H9 (cell line): ENCODE measurements at regions not wholly inside any gene's neighbourhood (a gene's known extent, or its start where the extent isn't known, plus 50 kb on each side); places are given as distances from the start of the nearest gene placed in this dataset.

ENCODE experiments used
- DNase-seq: peaks from one replicate; pipeline ENCODE4 v3.0.0-alpha.2; 2017
- H2AFZ ChIP-seq: one replicate; pipeline ENCODE4 v1.6.1; 2013; ENCODE audit warnings: mild to moderate bottlenecking, low read length, control low read depth, moderate library complexity
- H2AK5ac ChIP-seq: 2 replicates; pipeline ENCODE4 v1.6.1; 2013; ENCODE audit warnings: low read length, control low read depth, mixed read lengths; ENCODE audit not compliant: insufficient read length
- H2BK120ac ChIP-seq: one replicate; pipeline ENCODE4 v1.6.1; 2013; ENCODE audit warnings: low read depth, mild to moderate bottlenecking, low read length, control low read depth, inconsistent platforms; ENCODE audit not compliant: poor library complexity, severe bottlenecking
- H2BK12ac ChIP-seq: 2 replicates; pipeline ENCODE4 v1.6.1; 2013; ENCODE audit warnings: low read length, control low read depth, mixed read lengths, low read depth; ENCODE audit not compliant: insufficient read length
- H2BK15ac ChIP-seq: 2 replicates; pipeline ENCODE4 v1.6.1; 2013; ENCODE audit warnings: low read depth, low read length, control low read depth
- H2BK20ac ChIP-seq: one replicate; pipeline ENCODE4 v1.6.1; 2013; ENCODE audit warnings: low read depth, mild to moderate bottlenecking, low read length, control low read depth, inconsistent platforms; ENCODE audit not compliant: poor library complexity, severe bottlenecking
- H2BK5ac ChIP-seq: 2 replicates; pipeline ENCODE4 v1.6.1; 2013; ENCODE audit warnings: low read length, control low read depth, mixed read lengths; ENCODE audit not compliant: insufficient read length
- H3K14ac ChIP-seq: 2 replicates; pipeline ENCODE4 v1.6.1; 2013; ENCODE audit warnings: low read length, control low read depth; ENCODE audit not compliant: insufficient read depth
- H3K18ac ChIP-seq: 2 replicates; pipeline ENCODE4 v1.6.1; 2013; ENCODE audit warnings: low read depth, mild to moderate bottlenecking, mixed read lengths, low read length, control low read depth; ENCODE audit not compliant: insufficient read length
- H3K23ac ChIP-seq: 2 replicates; pipeline ENCODE4 v1.6.1; 2013; ENCODE audit warnings: low read length, control low read depth, mixed read lengths, low read depth; ENCODE audit not compliant: insufficient read length
- H3K23me2 ChIP-seq: 2 replicates; pipeline ENCODE4 v1.6.1; 2013; ENCODE audit warnings: low read depth, mild to moderate bottlenecking, mixed read lengths, low read length, control low read depth; ENCODE audit not compliant: insufficient read length, poor library complexity, severe bottlenecking
- H3K27ac ChIP-seq: 2 replicates; pipeline ENCODE4 v1.5.1; 2013; ENCODE audit warnings: low read length, control low read depth, mixed read lengths, low read depth; ENCODE audit not compliant: insufficient read length
- H3K27me3 ChIP-seq: 2 replicates; pipeline ENCODE4 v1.6.1; 2013; ENCODE audit warnings: low read length, control low read depth, inconsistent platforms; ENCODE audit not compliant: insufficient read depth
- H3K4ac ChIP-seq: 2 replicates; pipeline ENCODE4 v1.6.1; 2013; ENCODE audit warnings: low read depth, mild to moderate bottlenecking, control low read depth, inconsistent platforms, low read length, moderate library complexity
- H3K4me1 ChIP-seq: 2 replicates; pipeline ENCODE4 v1.6.1; 2013; ENCODE audit warnings: low read length, control low read depth, inconsistent platforms; ENCODE audit not compliant: insufficient read depth
- H3K4me2 ChIP-seq: 2 replicates; pipeline ENCODE4 v1.6.1; 2013; ENCODE audit warnings: low read length, control low read depth, mixed read lengths; ENCODE audit not compliant: insufficient read length, insufficient read depth
- H3K56ac ChIP-seq: 2 replicates; pipeline ENCODE4 v1.6.1; 2013; ENCODE audit warnings: low read depth, mild to moderate bottlenecking, mixed read lengths, low read length, control low read depth; ENCODE audit not compliant: insufficient read length
- H3K79me1 ChIP-seq: 2 replicates; pipeline ENCODE4 v1.6.1; 2013; ENCODE audit warnings: low read depth, mild to moderate bottlenecking, moderate library complexity, low read length, control low read depth, inconsistent platforms; ENCODE audit not compliant: insufficient read depth, poor library complexity, severe bottlenecking
- H3K79me2 ChIP-seq: 2 replicates; pipeline ENCODE4 v1.6.1; 2013; ENCODE audit warnings: low read length, control low read depth, inconsistent platforms; ENCODE audit not compliant: insufficient read depth
- H3K9ac ChIP-seq: 2 replicates; pipeline ENCODE4 v1.6.1; 2013; ENCODE audit warnings: low read length, control low read depth, mixed read lengths; ENCODE audit not compliant: insufficient read length; ENCODE audit errors: extremely low read depth
- H3K9me3 ChIP-seq: one replicate; pipeline ENCODE4 v1.6.1; 2013; ENCODE audit warnings: low read depth, low read length, inconsistent platforms; ENCODE audit not compliant: control insufficient read depth
- H3T11ph ChIP-seq: one replicate; pipeline ENCODE4 v1.6.1; 2013; ENCODE audit warnings: mild to moderate bottlenecking, low read length, control low read depth, inconsistent platforms
- H4K20me1 ChIP-seq: one replicate; pipeline ENCODE4 v1.6.1; 2013; ENCODE audit not compliant: control insufficient read depth, insufficient read length, insufficient read depth
- H4K5ac ChIP-seq: 2 replicates; pipeline ENCODE4 v1.6.1; 2013; ENCODE audit warnings: low read depth, mild to moderate bottlenecking, mixed read lengths, low read length, control low read depth; ENCODE audit not compliant: insufficient read length
- H4K8ac ChIP-seq: replicated peaks from 2 replicates; pipeline ENCODE4 v1.6.1; 2013; ENCODE audit warnings: low read length, control low read depth, mixed read lengths, low read depth; ENCODE audit not compliant: insufficient read length
- H4K91ac ChIP-seq: 2 replicates; pipeline ENCODE4 v1.6.1; 2013; ENCODE audit warnings: low read depth, mild to moderate bottlenecking, moderate library complexity, mixed read lengths, low read length, control low read depth; ENCODE audit not compliant: insufficient read length
- H3K27ac Mint-ChIP-seq, 3 experiments: 2 replicates in 2 of 3; 3 replicates in 1 of 3; pipeline ENCODE4 v1.8.0; 2020 to 2021; ENCODE audit warnings: mixed read lengths in 3 of 3, mild to moderate bottlenecking in 1 of 3, moderate library complexity in 1 of 3
- H3K27me3 Mint-ChIP-seq: 2 replicates; pipeline ENCODE4 v1.8.0; 2021; ENCODE audit warnings: low read depth, mild to moderate bottlenecking, moderate library complexity, mixed read lengths
- H3K36me3 Mint-ChIP-seq, 3 experiments: 2 replicates in 2 of 3; 3 replicates in 1 of 3; pipeline ENCODE4 v1.8.0; 2020 to 2021; ENCODE audit warnings: low read depth in 3 of 3, mixed read lengths in 3 of 3; ENCODE audit not compliant: insufficient read depth in 1 of 3
- H3K4me1 Mint-ChIP-seq, 2 experiments: 2 replicates each; pipeline ENCODE4 v1.8.0; 2020; ENCODE audit warnings: mixed read lengths in 2 of 2
- H3K4me3 Mint-ChIP-seq, 2 experiments: 2 replicates in 1 of 2; 3 replicates in 1 of 2; pipeline ENCODE4 v1.8.0; 2020 to 2021; ENCODE audit warnings: mild to moderate bottlenecking in 2 of 2, mixed read lengths in 2 of 2, moderate library complexity in 1 of 2
- H3K9me3 Mint-ChIP-seq, 2 experiments: 2 replicates in 1 of 2; 3 replicates in 1 of 2; pipeline ENCODE4 v1.8.0; 2020; ENCODE audit warnings: mild to moderate bottlenecking in 2 of 2, mixed read lengths in 2 of 2, moderate library complexity in 1 of 2
- CTCF ChIP-seq: fragments of 200-600 bp; sonication (generic); conservative IDR thresholded peaks from 3 replicates; pipeline ENCODE4 v1.8.0; 2021; ENCODE audit warnings: antibody characterized with exemption, mild to moderate bottlenecking
- WGBS: extraction: QIAGEN DNeasy Blood & Tissue Kit; methylation state at CpG from one replicate; pipeline ENCODE4 v1.1.7; 2013; ENCODE audit warnings: missing lambda C conversion rate, low lambda C conversion rate, mixed read lengths; ENCODE audit not compliant: insufficient read length; ENCODE audit errors: extremely low coverage; 5-methylcytosine and 5-hydroxymethylcytosine counted together

GRCh38 chr1:14141656-14142055, 441.7 kb downstream of the PRDM2 start:
- no peak for DNase-seq
- Histone ChIP-seq H2BK15ac (no peak overlapping the region), H2AK5ac (no peak overlapping the region), H4K91ac (no peak overlapping the region), H3K4ac (no peak overlapping the region), H3K56ac (no peak overlapping the region), H3K79me2 (no peaks in the 10 kb centered on the region), H2BK20ac (no peak overlapping the region), H3T11ph (no peak overlapping the region), H3K27me3 (no peaks in the 10 kb centered on the region), H2BK12ac (no peak overlapping the region), H4K8ac (no peak overlapping the region), H4K5ac (no peak overlapping the region), H3K4me2 (no peak overlapping the region), H3K79me1 (no peaks in the 10 kb centered on the region), H2BK5ac (no peak overlapping the region), H3K9me3 (no peaks in the 10 kb centered on the region), H3K23me2 (no peaks in the 10 kb centered on the region), H2BK120ac (no peak overlapping the region), H3K14ac (no peak overlapping the region), H3K4me1 (peaks cover 4% of the 10 kb centered on the region; the same call in 1 of the 2 replicates), H3K23ac (no peak overlapping the region), H4K20me1 (no peaks in the 10 kb centered on the region), H3K27ac (no peak overlapping the region), H2AFZ (no peak overlapping the region), H3K18ac (no peak overlapping the region), H3K9ac (no peak overlapping the region)
- no CpG with 5 or more reads among the region's 6 CpGs for WGBS
- Mint-ChIP-seq H3K27ac (no peak overlapping the region), H3K4me3 (no peak overlapping the region), H3K4me1 (peaks cover 14 to 15% of the 10 kb centered on the region in 2 experiments), H3K27me3 (no peaks in the 10 kb centered on the region; the same call in 1 of the 2 replicates), H3K9me3 (no peaks in the 10 kb centered on the region; a peak in 2 of 5 replicates), H3K36me3 (no peaks in the 10 kb centered on the region; a peak in 1 of 7 replicates)
- TF ChIP-seq CTCF: no peak
